Lung microvascular endothelial cell (primary cell): ENCODE measurements at regions not wholly inside any gene's neighbourhood (a gene's known extent, or its start where the extent isn't known, plus 50 kb on each side); places are given as distances from the start of the nearest gene placed in this dataset.
"Not testable (repeated sequence)": the region's sequence is repeated elsewhere in the genome, so short reads cannot be mapped to it uniquely, and the experiment has no call there.

Experiments used
- DNase-seq, 2 donors: peaks; one replicate each; pipeline versions ENCODE4 v3.0.0 to v3.0.0-alpha.2; 2010; ENCODE audit warnings: low read depth in 2 of 2

GRCh38 chr3:161691677-161692076 lies 195.1 kb downstream of the OTOL1 start:
- no peak for DNase-seq

- no peak for DNase-seq
Measured at GRCh38 chr3:161694682-161695564, 198.3 kb downstream of the OTOL1 start.

GRCh38 chr3:161695811-161696210 lies 199.2 kb downstream of the OTOL1 start:
- no peak for DNase-seq

GRCh38 chr3:161700998-161701397 lies 204.4 kb downstream of the OTOL1 start:
- DNase-seq, result no peak

GRCh38 chr3:161707253-161707652 lies 210.6 kb downstream of the OTOL1 start:
- not testable (repeated sequence) for DNase-seq

- no peak for DNase-seq
Measured at GRCh38 chr3:161713731-161714130, 217.1 kb downstream of the OTOL1 start.

- DNase-seq, result no peak
Measured at GRCh38 chr3:161731968-161732367, 235.4 kb downstream of the OTOL1 start.

DNA sequence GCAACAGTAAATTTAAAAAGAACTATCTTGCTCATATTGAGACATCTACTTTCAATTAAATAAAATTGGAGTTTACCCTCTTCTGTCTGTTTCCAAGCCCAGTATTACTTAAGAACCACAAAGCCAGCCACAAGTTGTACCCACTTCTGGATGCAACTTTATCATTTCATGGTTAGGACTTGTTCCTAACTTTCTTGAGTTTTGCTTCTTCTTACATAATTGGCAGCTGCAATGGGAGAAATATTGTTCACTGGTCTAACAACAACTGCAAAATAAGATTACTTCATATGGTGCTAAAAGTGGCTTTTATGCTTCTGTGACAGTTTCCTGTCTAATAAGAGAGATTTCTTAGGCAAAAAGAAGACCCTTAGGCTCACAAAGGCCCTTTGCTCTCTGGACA lies 240.6 kb downstream of the OTOL1 start:
- DNase-seq, result no peak

GRCh38 chr3:161740421-161740820 lies 243.8 kb downstream of the OTOL1 start:
- no peak for DNase-seq

- DNase-seq, result no peak
Measured at GRCh38 chr3:161744366-161744765, 247.8 kb downstream of the OTOL1 start.

DNA sequence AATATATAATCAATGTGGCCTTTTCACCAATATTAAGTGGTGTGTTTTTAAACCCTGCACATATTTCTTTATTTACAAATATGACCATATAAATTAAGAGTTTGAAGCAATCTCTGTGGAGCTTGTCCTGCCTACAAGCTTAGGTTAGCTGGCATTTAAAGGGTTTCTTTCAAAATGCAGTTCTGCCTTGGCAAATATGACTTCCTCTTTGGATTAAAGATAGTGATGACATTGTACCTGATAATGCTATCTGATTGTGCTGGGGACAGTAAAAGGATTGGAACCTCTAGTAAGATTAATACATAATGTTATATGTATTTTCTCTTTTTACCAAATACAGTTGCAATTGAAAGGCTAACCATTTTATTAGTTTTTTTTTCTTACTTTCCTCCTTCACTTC lies 249.1 kb downstream of the OTOL1 start:
- DNase-seq, result no peak

DNA sequence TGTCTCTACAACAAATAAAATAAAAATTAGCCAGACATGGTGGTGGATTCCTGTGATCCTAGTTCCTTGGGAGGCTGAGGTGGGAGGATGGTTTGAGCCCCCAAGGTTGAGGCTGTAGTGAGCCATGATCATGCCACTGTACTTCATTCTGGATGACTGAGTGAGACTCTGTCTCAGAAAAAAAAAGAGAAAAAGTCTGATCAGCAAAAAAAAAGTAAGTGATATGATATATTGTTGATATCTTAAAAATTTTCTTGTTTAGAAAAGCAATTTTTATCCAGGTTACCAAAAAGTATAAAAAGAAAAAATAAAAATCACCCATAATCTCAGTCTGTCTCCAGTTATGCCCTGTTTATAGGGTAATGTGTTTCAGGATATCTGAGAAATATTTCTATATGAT lies 251.4 kb downstream of the OTOL1 start:
- no peak for DNase-seq

DNA sequence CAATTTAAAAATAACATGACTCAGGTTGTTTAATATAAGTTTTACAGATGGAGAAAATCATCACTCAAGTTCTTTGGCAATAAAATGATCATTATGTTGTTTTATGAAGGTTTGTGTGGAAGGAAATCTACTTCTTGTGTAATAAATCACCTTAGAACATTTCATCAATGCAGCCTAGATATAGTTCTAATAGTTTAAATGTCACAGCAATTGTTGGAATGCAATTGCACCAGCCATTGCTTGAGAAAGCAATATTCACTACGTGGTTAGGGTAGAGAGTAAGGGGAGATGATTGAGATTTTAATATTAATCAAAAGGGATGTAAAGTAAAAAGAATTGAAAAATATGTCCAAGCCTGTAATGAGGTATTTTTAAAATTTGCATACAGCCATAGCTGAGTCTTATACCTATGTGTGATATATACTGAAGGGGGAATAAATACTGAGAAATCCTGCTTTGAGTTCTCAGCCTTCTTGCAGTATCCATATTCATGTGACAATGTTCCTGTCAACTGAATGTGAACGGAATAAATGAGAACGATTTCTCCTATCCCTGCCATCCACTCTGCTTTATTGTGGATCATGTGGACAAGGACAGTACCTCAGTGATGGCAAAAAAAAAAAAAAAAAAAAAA lies 257.9 kb downstream of the OTOL1 start:
- no peak for DNase-seq

DNA sequence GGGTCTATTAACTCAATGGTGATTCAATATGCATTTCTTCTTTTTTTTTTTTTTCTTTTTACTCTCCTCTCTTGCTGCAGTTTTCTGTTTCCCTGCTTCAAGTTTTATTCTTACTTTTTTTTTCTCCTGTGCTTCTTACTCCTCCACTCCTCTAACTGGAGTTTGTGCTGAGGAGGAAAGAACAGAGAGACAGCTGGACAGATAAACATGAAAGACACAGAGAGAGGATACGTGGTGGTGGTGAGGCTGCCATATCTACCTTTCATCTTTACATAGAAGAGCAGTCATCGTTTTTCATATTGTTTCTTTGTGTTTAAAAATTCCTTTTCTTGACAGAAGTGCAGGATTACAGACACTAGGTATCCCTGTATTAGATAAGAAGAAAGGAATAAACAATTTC lies 262.8 kb downstream of the OTOL1 start:
- DNase-seq, result no peak

DNA sequence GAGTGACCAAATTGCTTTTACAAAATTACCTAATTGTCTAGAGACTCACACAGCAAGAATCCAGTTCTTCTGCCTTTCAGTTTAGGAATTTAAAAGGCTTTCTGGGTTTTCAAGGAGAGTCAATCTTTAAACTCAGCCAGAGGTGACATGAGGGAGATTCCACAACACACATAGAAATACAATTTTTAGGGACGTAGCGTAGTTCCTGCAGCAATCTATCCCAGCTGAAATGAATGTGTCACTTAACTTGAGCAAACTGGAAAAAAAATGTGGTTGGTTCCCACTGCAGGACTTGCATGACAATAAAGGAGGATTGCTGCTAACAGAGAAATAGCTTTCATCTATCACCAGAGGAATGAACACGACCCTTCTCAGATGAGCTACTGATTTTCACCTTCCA lies 269.7 kb downstream of the OTOL1 start:
- DNase-seq, result no peak

- peak in 1 of 2 donors; percentile 12 for DNase-seq
Measured at GRCh38 chr3:161770484-161771386, 274.1 kb downstream of the OTOL1 start.

- no peak for DNase-seq
Measured at GRCh38 chr3:161781381-161781780, 284.8 kb downstream of the OTOL1 start.

DNA sequence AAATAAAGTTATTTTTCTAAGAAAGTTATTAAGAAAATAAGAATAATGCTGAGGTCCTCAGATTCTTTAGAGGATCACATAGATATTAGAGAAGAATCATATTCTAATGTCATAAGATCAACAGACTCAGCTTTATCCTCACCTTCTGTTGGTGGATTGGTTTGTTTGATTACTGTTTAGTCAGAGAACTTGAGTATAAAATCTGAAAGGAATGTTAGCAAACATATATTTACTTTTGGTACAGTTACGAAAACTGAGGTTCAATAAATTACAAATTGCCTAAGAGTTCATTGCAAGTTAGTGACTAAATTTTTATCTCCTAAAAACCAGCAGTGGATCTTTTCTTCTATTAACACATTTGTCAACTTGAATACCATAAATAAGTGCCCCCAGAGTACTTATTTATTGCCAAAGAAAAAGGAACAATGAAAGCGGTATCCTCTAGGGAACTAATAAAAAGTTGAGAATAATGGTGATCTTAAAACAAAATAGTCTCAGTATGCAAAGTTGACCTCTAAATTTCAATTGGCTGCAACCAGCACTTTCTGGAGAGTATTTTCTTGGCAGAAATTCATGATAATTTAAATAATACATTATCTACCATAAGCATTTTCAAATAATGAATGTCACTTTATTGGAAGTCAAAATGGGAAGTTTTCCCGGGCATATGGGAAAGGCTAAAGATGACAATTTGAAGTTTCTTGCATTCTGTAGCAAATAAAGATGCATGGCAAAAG lies 296.8 kb downstream of the OTOL1 start:
- DNase-seq, result no peak

DNA sequence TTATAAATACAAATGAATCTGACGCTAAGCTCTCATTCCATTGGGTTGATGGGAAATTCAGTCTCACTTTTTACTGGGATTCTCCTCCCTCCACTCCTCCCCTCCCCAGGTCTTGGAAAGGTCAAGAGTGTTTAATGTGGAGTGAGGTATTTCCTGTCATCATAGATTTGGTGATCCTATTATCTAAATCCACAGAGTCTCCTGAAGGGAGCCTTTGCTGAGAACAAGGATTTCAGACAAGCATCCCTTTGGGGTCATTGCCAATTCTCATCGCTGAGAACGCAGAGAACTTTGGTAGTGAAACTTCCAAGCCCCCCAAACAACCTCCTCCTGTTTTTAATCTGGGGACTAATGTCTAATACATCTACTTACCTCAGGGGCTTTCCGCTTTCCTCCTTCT lies 297.9 kb downstream of the OTOL1 start:
- no peak for DNase-seq

DNA sequence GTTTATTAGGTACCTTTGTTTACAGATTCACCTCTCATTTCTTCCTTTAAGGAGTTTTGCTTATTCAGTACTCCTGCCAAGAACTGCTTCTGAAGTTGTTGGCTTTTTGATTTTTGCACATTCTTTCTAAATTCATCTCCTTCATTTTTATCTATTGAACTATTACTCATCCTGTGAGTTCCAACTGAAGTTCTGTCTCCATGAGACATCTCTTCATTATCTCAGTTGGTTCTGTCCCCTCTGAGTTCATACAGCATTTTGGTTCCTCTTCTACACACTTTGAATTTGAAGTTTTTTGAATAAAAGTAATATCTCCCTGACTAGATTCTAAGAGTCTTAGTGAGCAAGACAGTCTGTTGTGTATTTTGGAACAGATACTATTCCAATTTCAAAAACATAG lies 299.7 kb downstream of the OTOL1 start:
- no peak for DNase-seq

DNA sequence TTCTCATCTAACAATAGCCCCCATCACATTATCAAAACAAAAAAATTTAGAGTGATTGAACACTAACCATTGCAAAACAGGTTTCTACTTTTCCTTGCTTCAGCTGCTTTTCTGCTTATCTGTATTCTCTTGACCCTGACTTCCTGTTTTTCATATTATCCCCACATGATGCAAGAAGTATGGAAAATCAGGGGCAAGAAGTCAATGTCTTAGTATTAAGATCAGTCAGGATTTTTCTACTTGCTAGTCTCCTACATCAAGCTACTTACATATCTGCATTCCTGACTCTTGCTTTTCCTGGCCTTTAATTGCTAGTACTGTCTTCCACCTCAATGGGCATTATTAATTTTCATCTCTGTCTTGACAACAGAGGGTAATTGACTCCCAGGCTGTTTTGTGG lies 300.2 kb downstream of the OTOL1 start:
- DNase-seq, result no peak
